OCI-LY3 (cell line): ENCODE measurements at regions not wholly inside any gene's neighbourhood (a gene's known extent, or its start where the extent isn't known, plus 50 kb on each side); places are given as distances from the start of the nearest gene placed in this dataset.

ENCODE experiments used
- EZH2phosphoT487 ChIP-seq: fragments of 200-600 bp; shearing (Covaris generic); IDR thresholded peaks from 2 replicates; pipeline ENCODE4 v1.6.1; 2018; ENCODE audit warnings: antibody characterized with exemption, mixed run types, low read depth
- TF ChIP-seq, protein P1 (sequence below): fragments of 200-600, 300-600 bp; sonication (generic); IDR thresholded peaks from 2 replicates; pipeline ENCODE4 v1.5.1; 2014; ENCODE audit warnings: antibody characterized with exemption, low read length, low read depth

DNA sequence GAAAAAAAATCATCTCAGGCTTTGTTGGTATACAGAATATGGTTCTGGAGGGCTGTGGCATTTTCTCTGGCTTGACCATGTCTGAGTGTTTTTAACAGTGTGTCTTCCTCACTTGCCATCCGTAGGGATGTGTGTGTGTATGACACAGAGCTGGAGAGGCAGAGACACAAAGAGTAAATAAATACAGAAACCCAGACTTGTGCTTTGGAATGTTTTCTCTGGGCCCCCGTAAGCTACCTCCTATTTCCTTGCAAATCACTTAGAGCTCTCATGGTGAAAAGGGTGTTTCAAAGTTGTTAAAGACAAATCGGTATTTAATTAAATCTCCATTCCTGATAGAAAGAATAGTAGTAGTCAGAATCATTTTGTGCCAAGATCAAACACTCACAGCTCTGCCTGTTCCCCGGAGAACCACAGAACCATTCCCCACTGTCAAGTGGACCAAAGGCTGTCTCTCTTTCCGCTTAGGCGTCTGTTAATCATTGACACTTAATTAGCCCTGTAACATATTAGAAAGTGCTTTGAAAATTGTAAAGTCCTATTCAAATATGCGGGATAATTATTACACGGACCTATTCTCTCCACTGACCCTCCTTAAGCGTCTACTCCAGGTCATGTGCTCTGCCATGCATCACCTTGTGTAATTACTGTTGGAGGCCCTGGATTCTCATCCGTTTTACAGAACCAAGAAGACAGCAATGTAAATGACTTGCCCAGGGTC lies 313.6 kb upstream of the TLE3 start:
- TF ChIP-seq, protein P1, sequence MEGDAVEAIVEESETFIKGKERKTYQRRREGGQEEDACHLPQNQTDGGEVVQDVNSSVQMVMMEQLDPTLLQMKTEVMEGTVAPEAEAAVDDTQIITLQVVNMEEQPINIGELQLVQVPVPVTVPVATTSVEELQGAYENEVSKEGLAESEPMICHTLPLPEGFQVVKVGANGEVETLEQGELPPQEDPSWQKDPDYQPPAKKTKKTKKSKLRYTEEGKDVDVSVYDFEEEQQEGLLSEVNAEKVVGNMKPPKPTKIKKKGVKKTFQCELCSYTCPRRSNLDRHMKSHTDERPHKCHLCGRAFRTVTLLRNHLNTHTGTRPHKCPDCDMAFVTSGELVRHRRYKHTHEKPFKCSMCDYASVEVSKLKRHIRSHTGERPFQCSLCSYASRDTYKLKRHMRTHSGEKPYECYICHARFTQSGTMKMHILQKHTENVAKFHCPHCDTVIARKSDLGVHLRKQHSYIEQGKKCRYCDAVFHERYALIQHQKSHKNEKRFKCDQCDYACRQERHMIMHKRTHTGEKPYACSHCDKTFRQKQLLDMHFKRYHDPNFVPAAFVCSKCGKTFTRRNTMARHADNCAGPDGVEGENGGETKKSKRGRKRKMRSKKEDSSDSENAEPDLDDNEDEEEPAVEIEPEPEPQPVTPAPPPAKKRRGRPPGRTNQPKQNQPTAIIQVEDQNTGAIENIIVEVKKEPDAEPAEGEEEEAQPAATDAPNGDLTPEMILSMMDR: no peak
- TF ChIP-seq EZH2phosphoT487: no peak
